Endothelial cell of hepatic sinusoid (primary cell): ENCODE measurements at regions not wholly inside any gene's neighbourhood (a gene's known extent, or its start where the extent isn't known, plus 50 kb on each side); places are given as distances from the start of the nearest gene placed in this dataset.
"Not testable (repeated sequence)": the region's sequence is repeated elsewhere in the genome, so short reads cannot be mapped to it uniquely, and the experiment has no call there.

Experiments
- in situ Hi-C: cut with HindIII; loops from 2 replicates; pipeline ENCODE4 v1.10.0; 2017; ENCODE audit warnings: low sequenced_read_pairs

- in situ Hi-C loops = no loop called here
Measured at GRCh38 chr2:189306525-189306924, 127.0 kb upstream of the COL5A2 start.

- in situ Hi-C loops = no loop called here
Measured at GRCh38 chr2:189308056-189308790, 128.7 kb upstream of the COL5A2 start.

- in situ Hi-C loops = no loop called here
Measured at GRCh38 chr2:189309331-189309730, 129.8 kb upstream of the COL5A2 start.

GRCh38 chr2:189312211-189312610 is 129.1 kb upstream of the WDR75 start:
- in situ Hi-C loops = no loop called here

- in situ Hi-C loops = no loop called here
Measured at GRCh38 chr2:189312643-189313042, 128.6 kb upstream of the WDR75 start.

GRCh38 chr2:189318761-189319160 is 122.5 kb upstream of the WDR75 start:
- in situ Hi-C loops = no loop called here

GRCh38 chr2:189319424-189319823 is 121.8 kb upstream of the WDR75 start:
- in situ Hi-C loops = not testable (repeated sequence)

GRCh38 chr2:189327879-189328847 is 113.1 kb upstream of the WDR75 start:
- in situ Hi-C loops = no loop called here

GRCh38 chr2:189328848-189329245 is 112.4 kb upstream of the WDR75 start:
- in situ Hi-C loops = no loop called here

- in situ Hi-C loops = no loop called here
Measured at GRCh38 chr2:189336276-189336975, 104.8 kb upstream of the WDR75 start.

GRCh38 chr2:189337656-189338055 is 103.6 kb upstream of the WDR75 start:
- in situ Hi-C loops = no loop called here

- in situ Hi-C loops = no loop called here
Measured at GRCh38 chr2:189338115-189338514, 103.2 kb upstream of the WDR75 start.

GRCh38 chr2:189341077-189341476 is 100.2 kb upstream of the WDR75 start:
- in situ Hi-C loops = no loop called here

- in situ Hi-C loops = no loop called here
Measured at GRCh38 chr2:189344043-189344442, 97.2 kb upstream of the WDR75 start.

GRCh38 chr2:189347540-189347939 is 93.7 kb upstream of the WDR75 start:
- in situ Hi-C loops = no loop called here

- in situ Hi-C loops = no loop called here
Measured at GRCh38 chr2:189348369-189348768, 92.9 kb upstream of the WDR75 start.

- in situ Hi-C loops = no loop called here
Measured at GRCh38 chr2:189350540-189351209, 90.6 kb upstream of the WDR75 start.

GRCh38 chr2:189351933-189352332 is 89.3 kb upstream of the WDR75 start:
- in situ Hi-C loops = not testable (repeated sequence)

GRCh38 chr2:189357375-189357774 is 83.9 kb upstream of the WDR75 start:
- in situ Hi-C loops = not testable (repeated sequence)

- in situ Hi-C loops = no loop called here
Measured at GRCh38 chr2:189360861-189361260, 80.4 kb upstream of the WDR75 start.

GRCh38 chr2:189362283-189362682 is 79.0 kb upstream of the WDR75 start:
- in situ Hi-C loops = no loop called here
